H9 (cell line): ENCODE measurements at regions not wholly inside any gene's neighbourhood (a gene's known extent, or its start where the extent isn't known, plus 50 kb on each side); places are given as distances from the start of the nearest gene placed in this dataset.

ENCODE experiments used
- DNase-seq: peaks from one replicate; pipeline ENCODE4 v3.0.0-alpha.2; 2017
- H2AFZ ChIP-seq: one replicate; pipeline ENCODE4 v1.6.1; 2013; ENCODE audit warnings: mild to moderate bottlenecking, low read length, control low read depth, moderate library complexity
- H2AK5ac ChIP-seq: 2 replicates; pipeline ENCODE4 v1.6.1; 2013; ENCODE audit warnings: low read length, control low read depth, mixed read lengths; ENCODE audit not compliant: insufficient read length
- H2BK120ac ChIP-seq: one replicate; pipeline ENCODE4 v1.6.1; 2013; ENCODE audit warnings: low read depth, mild to moderate bottlenecking, low read length, control low read depth, inconsistent platforms; ENCODE audit not compliant: poor library complexity, severe bottlenecking
- H2BK12ac ChIP-seq: 2 replicates; pipeline ENCODE4 v1.6.1; 2013; ENCODE audit warnings: low read length, control low read depth, mixed read lengths, low read depth; ENCODE audit not compliant: insufficient read length
- H2BK15ac ChIP-seq: 2 replicates; pipeline ENCODE4 v1.6.1; 2013; ENCODE audit warnings: low read depth, low read length, control low read depth
- H2BK20ac ChIP-seq: one replicate; pipeline ENCODE4 v1.6.1; 2013; ENCODE audit warnings: low read depth, mild to moderate bottlenecking, low read length, control low read depth, inconsistent platforms; ENCODE audit not compliant: poor library complexity, severe bottlenecking
- H2BK5ac ChIP-seq: 2 replicates; pipeline ENCODE4 v1.6.1; 2013; ENCODE audit warnings: low read length, control low read depth, mixed read lengths; ENCODE audit not compliant: insufficient read length
- H3K14ac ChIP-seq: 2 replicates; pipeline ENCODE4 v1.6.1; 2013; ENCODE audit warnings: low read length, control low read depth; ENCODE audit not compliant: insufficient read depth
- H3K18ac ChIP-seq: 2 replicates; pipeline ENCODE4 v1.6.1; 2013; ENCODE audit warnings: low read depth, mild to moderate bottlenecking, mixed read lengths, low read length, control low read depth; ENCODE audit not compliant: insufficient read length
- H3K23ac ChIP-seq: 2 replicates; pipeline ENCODE4 v1.6.1; 2013; ENCODE audit warnings: low read length, control low read depth, mixed read lengths, low read depth; ENCODE audit not compliant: insufficient read length
- H3K23me2 ChIP-seq: 2 replicates; pipeline ENCODE4 v1.6.1; 2013; ENCODE audit warnings: low read depth, mild to moderate bottlenecking, mixed read lengths, low read length, control low read depth; ENCODE audit not compliant: insufficient read length, poor library complexity, severe bottlenecking
- H3K27ac ChIP-seq: 2 replicates; pipeline ENCODE4 v1.5.1; 2013; ENCODE audit warnings: low read length, control low read depth, mixed read lengths, low read depth; ENCODE audit not compliant: insufficient read length
- H3K27me3 ChIP-seq: 2 replicates; pipeline ENCODE4 v1.6.1; 2013; ENCODE audit warnings: low read length, control low read depth, inconsistent platforms; ENCODE audit not compliant: insufficient read depth
- H3K4ac ChIP-seq: 2 replicates; pipeline ENCODE4 v1.6.1; 2013; ENCODE audit warnings: low read depth, mild to moderate bottlenecking, control low read depth, inconsistent platforms, low read length, moderate library complexity
- H3K4me1 ChIP-seq: 2 replicates; pipeline ENCODE4 v1.6.1; 2013; ENCODE audit warnings: low read length, control low read depth, inconsistent platforms; ENCODE audit not compliant: insufficient read depth
- H3K4me2 ChIP-seq: 2 replicates; pipeline ENCODE4 v1.6.1; 2013; ENCODE audit warnings: low read length, control low read depth, mixed read lengths; ENCODE audit not compliant: insufficient read length, insufficient read depth
- H3K56ac ChIP-seq: 2 replicates; pipeline ENCODE4 v1.6.1; 2013; ENCODE audit warnings: low read depth, mild to moderate bottlenecking, mixed read lengths, low read length, control low read depth; ENCODE audit not compliant: insufficient read length
- H3K79me1 ChIP-seq: 2 replicates; pipeline ENCODE4 v1.6.1; 2013; ENCODE audit warnings: low read depth, mild to moderate bottlenecking, moderate library complexity, low read length, control low read depth, inconsistent platforms; ENCODE audit not compliant: insufficient read depth, poor library complexity, severe bottlenecking
- H3K79me2 ChIP-seq: 2 replicates; pipeline ENCODE4 v1.6.1; 2013; ENCODE audit warnings: low read length, control low read depth, inconsistent platforms; ENCODE audit not compliant: insufficient read depth
- H3K9ac ChIP-seq: 2 replicates; pipeline ENCODE4 v1.6.1; 2013; ENCODE audit warnings: low read length, control low read depth, mixed read lengths; ENCODE audit not compliant: insufficient read length; ENCODE audit errors: extremely low read depth
- H3K9me3 ChIP-seq: one replicate; pipeline ENCODE4 v1.6.1; 2013; ENCODE audit warnings: low read depth, low read length, inconsistent platforms; ENCODE audit not compliant: control insufficient read depth
- H3T11ph ChIP-seq: one replicate; pipeline ENCODE4 v1.6.1; 2013; ENCODE audit warnings: mild to moderate bottlenecking, low read length, control low read depth, inconsistent platforms
- H4K20me1 ChIP-seq: one replicate; pipeline ENCODE4 v1.6.1; 2013; ENCODE audit not compliant: control insufficient read depth, insufficient read length, insufficient read depth
- H4K5ac ChIP-seq: 2 replicates; pipeline ENCODE4 v1.6.1; 2013; ENCODE audit warnings: low read depth, mild to moderate bottlenecking, mixed read lengths, low read length, control low read depth; ENCODE audit not compliant: insufficient read length
- H4K8ac ChIP-seq: replicated peaks from 2 replicates; pipeline ENCODE4 v1.6.1; 2013; ENCODE audit warnings: low read length, control low read depth, mixed read lengths, low read depth; ENCODE audit not compliant: insufficient read length
- H4K91ac ChIP-seq: 2 replicates; pipeline ENCODE4 v1.6.1; 2013; ENCODE audit warnings: low read depth, mild to moderate bottlenecking, moderate library complexity, mixed read lengths, low read length, control low read depth; ENCODE audit not compliant: insufficient read length
- H3K27ac Mint-ChIP-seq, 3 experiments: 2 replicates in 2 of 3; 3 replicates in 1 of 3; pipeline ENCODE4 v1.8.0; 2020 to 2021; ENCODE audit warnings: mixed read lengths in 3 of 3, mild to moderate bottlenecking in 1 of 3, moderate library complexity in 1 of 3
- H3K27me3 Mint-ChIP-seq: 2 replicates; pipeline ENCODE4 v1.8.0; 2021; ENCODE audit warnings: low read depth, mild to moderate bottlenecking, moderate library complexity, mixed read lengths
- H3K36me3 Mint-ChIP-seq, 3 experiments: 2 replicates in 2 of 3; 3 replicates in 1 of 3; pipeline ENCODE4 v1.8.0; 2020 to 2021; ENCODE audit warnings: low read depth in 3 of 3, mixed read lengths in 3 of 3; ENCODE audit not compliant: insufficient read depth in 1 of 3
- H3K4me1 Mint-ChIP-seq, 2 experiments: 2 replicates each; pipeline ENCODE4 v1.8.0; 2020; ENCODE audit warnings: mixed read lengths in 2 of 2
- H3K4me3 Mint-ChIP-seq, 2 experiments: 2 replicates in 1 of 2; 3 replicates in 1 of 2; pipeline ENCODE4 v1.8.0; 2020 to 2021; ENCODE audit warnings: mild to moderate bottlenecking in 2 of 2, mixed read lengths in 2 of 2, moderate library complexity in 1 of 2
- H3K9me3 Mint-ChIP-seq, 2 experiments: 2 replicates in 1 of 2; 3 replicates in 1 of 2; pipeline ENCODE4 v1.8.0; 2020; ENCODE audit warnings: mild to moderate bottlenecking in 2 of 2, mixed read lengths in 2 of 2, moderate library complexity in 1 of 2
- CTCF ChIP-seq: fragments of 200-600 bp; sonication (generic); conservative IDR thresholded peaks from 3 replicates; pipeline ENCODE4 v1.8.0; 2021; ENCODE audit warnings: antibody characterized with exemption, mild to moderate bottlenecking
- WGBS: extraction: QIAGEN DNeasy Blood & Tissue Kit; methylation state at CpG from one replicate; pipeline ENCODE4 v1.1.7; 2013; ENCODE audit warnings: missing lambda C conversion rate, low lambda C conversion rate, mixed read lengths; ENCODE audit not compliant: insufficient read length; ENCODE audit errors: extremely low coverage; 5-methylcytosine and 5-hydroxymethylcytosine counted together

GRCh38 chr1:5617179-5617520 lies 375.1 kb downstream of the NPHP4 start:
- Histone ChIP-seq H3K23me2 (no peaks in the 10 kb centered on the region), H3K79me1 (no peaks in the 10 kb centered on the region)
- WGBS, result no CpG with 5 or more reads among the region's 6 CpGs

More at GRCh38 chr1:5617179-5617520, 375.1 kb downstream of the NPHP4 start:
- H3K9me3 ChIP-seq, result no peaks in the 10 kb centered on the region
- no peak overlapping the region for H3K56ac ChIP-seq
- H3K4me2 ChIP-seq, result no peak overlapping the region
- H2BK12ac ChIP-seq, result no peak overlapping the region
- no peaks in the 10 kb centered on the region for H3K9me3 Mint-ChIP-seq
- H3K4me1 Mint-ChIP-seq, result peaks cover 11 to 12% of the 10 kb centered on the region in 2 experiments
- no peak overlapping the region for H2AFZ ChIP-seq
- no peak overlapping the region for H3K27ac ChIP-seq
- no peak overlapping the region for H2AK5ac ChIP-seq
- H3K27me3 Mint-ChIP-seq, result peaks cover 11% of the 10 kb centered on the region
- H3K27me3 ChIP-seq, result no peaks in the 10 kb centered on the region
- H3K23ac ChIP-seq, result no peak overlapping the region
- no peak overlapping the region for H4K5ac ChIP-seq
- H2BK120ac ChIP-seq, result no peak overlapping the region
- no peak overlapping the region for H2BK15ac ChIP-seq
- no peak overlapping the region; the same call in 1 of the 2 replicates for H3K14ac ChIP-seq
- no peak overlapping the region for H4K8ac ChIP-seq
- H2BK20ac ChIP-seq, result no peak overlapping the region
- no peak overlapping the region for H3T11ph ChIP-seq
- no peak overlapping the region for H3K4me3 Mint-ChIP-seq
- TF ChIP-seq CTCF, result no peak
- H2BK5ac ChIP-seq, result no peak overlapping the region
- no peaks in the 10 kb centered on the region for H3K79me2 ChIP-seq
- no peaks in the 10 kb centered on the region for H3K36me3 Mint-ChIP-seq
- H3K4ac ChIP-seq, result no peak overlapping the region
- no peak overlapping the region for H3K9ac ChIP-seq
- no peaks in the 10 kb centered on the region for H3K4me1 ChIP-seq
- H3K27ac Mint-ChIP-seq, result no peak overlapping the region
- H4K20me1 ChIP-seq, result no peaks in the 10 kb centered on the region
- no peak for DNase-seq
- H4K91ac ChIP-seq, result no peak overlapping the region
- H3K18ac ChIP-seq, result no peak overlapping the region
